SK-N-SH (cell line): ENCODE measurements at regions not wholly inside any gene's neighbourhood (a gene's known extent, or its start where the extent isn't known, plus 50 kb on each side); places are given as distances from the start of the nearest gene placed in this dataset.

ENCODE experiments used
- CTCF ChIA-PET: fragments of 300-600, 350-600 bp; formaldehyde crosslinking; extraction: SDS; loops from one replicate; lab custom pipeline; 2021; lab: Yijun Ruan, JAX
- POLR2A ChIA-PET: fragments of 350-600 bp; sonication (Branson Sonifier 250); formaldehyde crosslinking; extraction: SDS; loops from one replicate; lab custom pipeline; 2020; ENCODE audit warnings: antibody characterized with exemption, inconsistent platforms; lab: Yijun Ruan, JAX
- DNase-seq: peaks from one replicate; pipeline ENCODE4 v3.0.0; 2012
- H2AFZ ChIP-seq: fragments of 200-600 bp; sonication (generic); 2 replicates; pipeline ENCODE4 v1.8.1; 2016; ENCODE audit warnings: antibody characterized with exemption, mild to moderate bottlenecking, low read depth
- H3F3A ChIP-seq: fragments of 200-600 bp; sonication (generic); replicated peaks from 2 replicates; pipeline ENCODE3; 2016; ENCODE audit warnings: antibody characterized with exemption, mild to moderate bottlenecking; ENCODE audit not compliant: insufficient read depth
- H3K27ac ChIP-seq, 2 experiments: fragments of 200-500 bp in 1 of 2; fragments of 200-600 bp in 1 of 2; sonication (Bioruptor generic) in 1 of 2; sonication (generic), shearing (Covaris generic) in 1 of 2; 2 replicates each; pipeline versions ENCODE4 v1.5.1 to v1.6.1; 2014 to 2016; ENCODE audit warnings: low read depth in 2 of 2, inconsistent platforms in 1 of 2, low read length in 1 of 2, mild to moderate bottlenecking in 1 of 2, mixed read lengths in 1 of 2
- H3K27me3 ChIP-seq: fragments of 200-600 bp; sonication (generic), shearing (Covaris generic); 2 replicates; pipeline ENCODE4 v1.6.1; 2016; ENCODE audit warnings: mixed run types; ENCODE audit not compliant: insufficient read depth
- H3K36me3 ChIP-seq, 2 experiments: fragments of 200-500 bp in 1 of 2; fragments of 200-600 bp in 1 of 2; sonication (Bioruptor generic) in 1 of 2; sonication (generic) in 1 of 2; replicated peaks in 1 of 2; 2 replicates each; pipeline versions ENCODE3 to v1.5.1; 2014 to 2016; ENCODE audit warnings: low read length in 1 of 2, mild to moderate bottlenecking in 1 of 2; ENCODE audit not compliant: insufficient read depth in 2 of 2, control insufficient read depth in 1 of 2
- H3K4me1 ChIP-seq, 2 experiments: fragments of 200-500 bp in 1 of 2; fragments of 200-600 bp in 1 of 2; sonication (Bioruptor generic) in 1 of 2; sonication (generic), shearing (Covaris generic) in 1 of 2; 2 replicates each; pipeline versions ENCODE4 v1.5.1 to v1.6.1; 2014 to 2016; ENCODE audit warnings: low read depth in 1 of 2, low read length in 1 of 2, mixed run types in 1 of 2; ENCODE audit not compliant: insufficient read depth in 2 of 2, control insufficient read depth in 1 of 2
- H3K4me2 ChIP-seq: fragments of 200-600 bp; sonication (generic), shearing (Covaris generic); 2 replicates; pipeline ENCODE4 v1.6.1; 2017; ENCODE audit warnings: mixed run types
- H3K4me3 ChIP-seq, 2 experiments: fragments of 200-500 bp in 1 of 2; fragments of 200-600 bp in 1 of 2; sonication (Bioruptor generic) in 1 of 2; sonication (generic), shearing (Covaris generic) in 1 of 2; 2 replicates each; pipeline versions ENCODE4 v1.5.1 to v1.8.1; 2014 to 2016; ENCODE audit warnings: low read depth in 2 of 2, inconsistent platforms in 1 of 2, low read length in 1 of 2, mild to moderate bottlenecking in 1 of 2, mixed read lengths in 1 of 2, moderate library complexity in 1 of 2
- H3K79me2 ChIP-seq: fragments of 200-600 bp; sonication (generic); 2 replicates; pipeline ENCODE4 v1.8.1; 2017; ENCODE audit warnings: mild to moderate bottlenecking; ENCODE audit not compliant: insufficient read depth
- H3K9ac ChIP-seq: fragments of 200-600 bp; sonication (generic); 2 replicates; pipeline ENCODE4 v1.6.1; 2017; ENCODE audit warnings: mixed run types
- H3K9me2 ChIP-seq: fragments of 200-600 bp; sonication (generic); 2 replicates; pipeline ENCODE4 v1.6.1; 2017; ENCODE audit warnings: mixed run types
- H3K9me3 ChIP-seq: fragments of 200-600 bp; sonication (generic); 2 replicates; pipeline ENCODE4 v1.6.1; 2017; ENCODE audit warnings: mixed run types, mild to moderate bottlenecking, moderate library complexity
- H4K20me1 ChIP-seq: fragments of 200-600 bp; sonication (generic); 2 replicates; pipeline ENCODE4 v1.6.1; 2017; ENCODE audit warnings: mild to moderate bottlenecking, mixed run types; ENCODE audit not compliant: insufficient read depth
- CHD2 ChIP-seq: fragments of 150-350 bp; IDR thresholded peaks from 2 replicates; pipeline ENCODE4 v1.6.1; 2018; ENCODE audit warnings: low read length; ENCODE audit not compliant: partially characterized antibody
- ELF1 ChIP-seq: IDR thresholded peaks from 2 replicates; pipeline ENCODE4 v1.4.0; 2012
- EP300 ChIP-seq, 2 experiments: IDR thresholded peaks; 2 replicates each; pipeline versions ENCODE4 v1.4.0 to v1.6.1; 2012; ENCODE audit warnings: borderline replicate concordance in 1 of 2, low read depth in 1 of 2, low read length in 1 of 2
- FOSL2 ChIP-seq: IDR thresholded peaks from 2 replicates; pipeline ENCODE4 v1.4.0; 2012; ENCODE audit warnings: low read depth, mild to moderate bottlenecking, moderate library complexity, borderline replicate concordance
- FOXM1 ChIP-seq: IDR thresholded peaks from 2 replicates; pipeline ENCODE4 v1.4.0; 2012; ENCODE audit warnings: low read depth, mild to moderate bottlenecking
- GATA2 ChIP-seq: sonication (generic); formaldehyde crosslinking; IDR thresholded peaks from 2 replicates; pipeline ENCODE4 v1.5.0; 2020; ENCODE audit warnings: mild to moderate bottlenecking, missing genetic modification reagents
- JUND ChIP-seq: IDR thresholded peaks from 2 replicates; pipeline ENCODE4 v1.4.0; 2012
- MEF2A ChIP-seq: IDR thresholded peaks from 2 replicates; pipeline ENCODE4 v1.4.0; 2012; ENCODE audit warnings: low read depth, borderline replicate concordance
- MXI1 ChIP-seq: IDR thresholded peaks from 2 replicates; pipeline ENCODE4 v1.6.1; 2012; ENCODE audit warnings: mild to moderate bottlenecking, low read depth, low read length, improper control_type of control experiment
- POLR2AphosphoS5 ChIP-seq: IDR thresholded peaks from 2 replicates; pipeline ENCODE4 v1.6.1; 2012; ENCODE audit warnings: low read depth, low read length
- RAD21 ChIP-seq: IDR thresholded peaks from 2 replicates; pipeline ENCODE4 v1.6.1; 2012; ENCODE audit warnings: mild to moderate bottlenecking, low read length
- RCOR1 ChIP-seq: fragments of 150-350 bp; IDR thresholded peaks from 2 replicates; pipeline ENCODE4 v1.6.1; 2017; ENCODE audit warnings: antibody characterized with exemption, low read length
- RFX5 ChIP-seq: IDR thresholded peaks from 2 replicates; pipeline ENCODE4 v1.6.1; 2012; ENCODE audit warnings: mild to moderate bottlenecking, improper control_type of control experiment, low read length
- RXRA ChIP-seq: IDR thresholded peaks from 2 replicates; pipeline ENCODE4 v1.4.0; 2012; ENCODE audit warnings: low read depth, mild to moderate bottlenecking, borderline replicate concordance
- TAF1 ChIP-seq: IDR thresholded peaks from 2 replicates; pipeline ENCODE4 v1.6.1; 2012; ENCODE audit warnings: low read depth, mild to moderate bottlenecking, low read length, moderate library complexity, borderline replicate concordance
- TEAD4 ChIP-seq: IDR thresholded peaks from 2 replicates; pipeline ENCODE4 v1.4.0; 2012; ENCODE audit warnings: mild to moderate bottlenecking, borderline replicate concordance; ENCODE audit not compliant: insufficient read depth
- USF1 ChIP-seq: IDR thresholded peaks from 2 replicates; pipeline ENCODE4 v1.4.0; 2012; ENCODE audit warnings: low read depth, borderline replicate concordance
- ZBTB33 ChIP-seq: IDR thresholded peaks from 2 replicates; pipeline ENCODE4 v1.4.0; 2012; ENCODE audit warnings: low read depth, borderline replicate concordance
- WGBS: methylation state at CpG from one replicate; pipeline ENCODE4 v1.1.6; 2017; ENCODE audit warnings: low lambda C conversion rate; 5-methylcytosine and 5-hydroxymethylcytosine counted together
- TF ChIP-seq, protein P1 (sequence below): fragments of 200-600 bp; sonication (generic); IDR thresholded peaks from 2 replicates; pipeline ENCODE4 v1.6.1; 2017; ENCODE audit warnings: antibody characterized with exemption, mild to moderate bottlenecking, moderate library complexity
- TF ChIP-seq, protein P2 (sequence below): IDR thresholded peaks from 2 replicates; pipeline ENCODE4 v1.6.1; 2012; ENCODE audit warnings: mild to moderate bottlenecking, low read depth, low read length, moderate library complexity
- TF ChIP-seq, protein P3 (sequence below): IDR thresholded peaks from 2 replicates; pipeline ENCODE4; 2012

DNA sequence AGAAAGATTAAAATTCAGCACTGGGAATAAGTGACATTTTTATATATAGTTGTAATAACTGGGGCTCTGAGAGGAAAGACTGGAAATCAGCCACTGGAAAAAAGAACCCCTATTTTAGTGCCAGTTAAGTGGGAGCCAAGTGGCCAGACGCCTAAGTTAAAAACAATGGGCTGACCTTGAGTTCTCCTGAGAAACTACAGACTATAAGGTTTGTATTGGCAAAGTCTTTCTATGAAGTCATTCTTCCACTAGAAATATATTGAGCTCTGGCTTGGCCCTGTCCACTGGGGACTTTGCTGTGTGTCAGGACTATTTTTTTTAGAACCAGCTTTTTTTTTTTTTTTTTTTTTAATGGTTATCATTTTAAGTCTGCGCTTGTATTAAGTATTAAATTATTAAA lies 210.6 kb upstream of the FZD8 start:
- WGBS: 87% methylated on average over 2 of the region's 2 CpGs
- Histone ChIP-seq H3K79me2 (no peaks in the 10 kb centered on the region), H3K27me3 (no peaks in the 10 kb centered on the region), H4K20me1 (no peaks in the 10 kb centered on the region), H2AFZ (no peak overlapping the region), H3K9me2 (no peaks in the 10 kb centered on the region), H3K4me1 (no peaks in the 10 kb centered on the region; a peak in 2 of 4 replicates), H3K9ac (no peak overlapping the region), H3K9me3 (no peaks in the 10 kb centered on the region), H3F3A (no peaks in the 10 kb centered on the region), H3K27ac (no peak overlapping the region), H3K36me3 (no peaks in the 10 kb centered on the region), H3K4me2 (no peak overlapping the region), H3K4me3 (no peak overlapping the region)
- DNase-seq: no peak
- no peak for TF ChIP-seq ELF1
- no peak for TF ChIP-seq FOSL2
- TF ChIP-seq MEF2A: no peak
- POLR2A ChIA-PET: no interaction called here
- CTCF ChIA-PET: no interaction called here

- POLR2A ChIA-PET: no interaction called here
- Histone ChIP-seq H3K27ac (no peak overlapping the region), H3K27me3 (no peaks in the 10 kb centered on the region), H3K36me3 (no peaks in the 10 kb centered on the region), H2AFZ (no peak overlapping the region), H4K20me1 (no peaks in the 10 kb centered on the region), H3K79me2 (no peaks in the 10 kb centered on the region), H3K9me2 (no peaks in the 10 kb centered on the region), H3K9me3 (no peaks in the 10 kb centered on the region), H3K4me3 (no peak overlapping the region), H3K4me1 (no peaks in the 10 kb centered on the region), H3F3A (no peaks in the 10 kb centered on the region), H3K4me2 (no peak overlapping the region), H3K9ac (no peak overlapping the region)
- WGBS: 44% methylated on average over 5 of the region's 5 CpGs
- no peak for TF ChIP-seq TEAD4
- no peak for TF ChIP-seq EP300 (IDR thresholded peaks at IDR 0.05; ENCODE audit: borderline replicate concordance in 1 of 2, low read depth in 1 of 2, low read length in 1 of 2)
- TF ChIP-seq ZBTB33: no peak
- no peak for TF ChIP-seq RFX5
- TF ChIP-seq, protein P1, sequence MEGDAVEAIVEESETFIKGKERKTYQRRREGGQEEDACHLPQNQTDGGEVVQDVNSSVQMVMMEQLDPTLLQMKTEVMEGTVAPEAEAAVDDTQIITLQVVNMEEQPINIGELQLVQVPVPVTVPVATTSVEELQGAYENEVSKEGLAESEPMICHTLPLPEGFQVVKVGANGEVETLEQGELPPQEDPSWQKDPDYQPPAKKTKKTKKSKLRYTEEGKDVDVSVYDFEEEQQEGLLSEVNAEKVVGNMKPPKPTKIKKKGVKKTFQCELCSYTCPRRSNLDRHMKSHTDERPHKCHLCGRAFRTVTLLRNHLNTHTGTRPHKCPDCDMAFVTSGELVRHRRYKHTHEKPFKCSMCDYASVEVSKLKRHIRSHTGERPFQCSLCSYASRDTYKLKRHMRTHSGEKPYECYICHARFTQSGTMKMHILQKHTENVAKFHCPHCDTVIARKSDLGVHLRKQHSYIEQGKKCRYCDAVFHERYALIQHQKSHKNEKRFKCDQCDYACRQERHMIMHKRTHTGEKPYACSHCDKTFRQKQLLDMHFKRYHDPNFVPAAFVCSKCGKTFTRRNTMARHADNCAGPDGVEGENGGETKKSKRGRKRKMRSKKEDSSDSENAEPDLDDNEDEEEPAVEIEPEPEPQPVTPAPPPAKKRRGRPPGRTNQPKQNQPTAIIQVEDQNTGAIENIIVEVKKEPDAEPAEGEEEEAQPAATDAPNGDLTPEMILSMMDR: no peak
- no peak for TF ChIP-seq RCOR1
- no peak for TF ChIP-seq MXI1
- TF ChIP-seq JUND: no peak
- TF ChIP-seq TAF1: no peak
- TF ChIP-seq GATA2 (CRISPR knock-in tag): no peak
- TF ChIP-seq CHD2: no peak
- no peak for TF ChIP-seq RAD21
- no peak for TF ChIP-seq FOXM1
- no peak for TF ChIP-seq POLR2AphosphoS5
- TF ChIP-seq, protein P2, sequence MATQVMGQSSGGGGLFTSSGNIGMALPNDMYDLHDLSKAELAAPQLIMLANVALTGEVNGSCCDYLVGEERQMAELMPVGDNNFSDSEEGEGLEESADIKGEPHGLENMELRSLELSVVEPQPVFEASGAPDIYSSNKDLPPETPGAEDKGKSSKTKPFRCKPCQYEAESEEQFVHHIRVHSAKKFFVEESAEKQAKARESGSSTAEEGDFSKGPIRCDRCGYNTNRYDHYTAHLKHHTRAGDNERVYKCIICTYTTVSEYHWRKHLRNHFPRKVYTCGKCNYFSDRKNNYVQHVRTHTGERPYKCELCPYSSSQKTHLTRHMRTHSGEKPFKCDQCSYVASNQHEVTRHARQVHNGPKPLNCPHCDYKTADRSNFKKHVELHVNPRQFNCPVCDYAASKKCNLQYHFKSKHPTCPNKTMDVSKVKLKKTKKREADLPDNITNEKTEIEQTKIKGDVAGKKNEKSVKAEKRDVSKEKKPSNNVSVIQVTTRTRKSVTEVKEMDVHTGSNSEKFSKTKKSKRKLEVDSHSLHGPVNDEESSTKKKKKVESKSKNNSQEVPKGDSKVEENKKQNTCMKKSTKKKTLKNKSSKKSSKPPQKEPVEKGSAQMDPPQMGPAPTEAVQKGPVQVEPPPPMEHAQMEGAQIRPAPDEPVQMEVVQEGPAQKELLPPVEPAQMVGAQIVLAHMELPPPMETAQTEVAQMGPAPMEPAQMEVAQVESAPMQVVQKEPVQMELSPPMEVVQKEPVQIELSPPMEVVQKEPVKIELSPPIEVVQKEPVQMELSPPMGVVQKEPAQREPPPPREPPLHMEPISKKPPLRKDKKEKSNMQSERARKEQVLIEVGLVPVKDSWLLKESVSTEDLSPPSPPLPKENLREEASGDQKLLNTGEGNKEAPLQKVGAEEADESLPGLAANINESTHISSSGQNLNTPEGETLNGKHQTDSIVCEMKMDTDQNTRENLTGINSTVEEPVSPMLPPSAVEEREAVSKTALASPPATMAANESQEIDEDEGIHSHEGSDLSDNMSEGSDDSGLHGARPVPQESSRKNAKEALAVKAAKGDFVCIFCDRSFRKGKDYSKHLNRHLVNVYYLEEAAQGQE: no peak
- no peak for TF ChIP-seq USF1
- TF ChIP-seq RXRA: no peak
- TF ChIP-seq, protein P3, sequence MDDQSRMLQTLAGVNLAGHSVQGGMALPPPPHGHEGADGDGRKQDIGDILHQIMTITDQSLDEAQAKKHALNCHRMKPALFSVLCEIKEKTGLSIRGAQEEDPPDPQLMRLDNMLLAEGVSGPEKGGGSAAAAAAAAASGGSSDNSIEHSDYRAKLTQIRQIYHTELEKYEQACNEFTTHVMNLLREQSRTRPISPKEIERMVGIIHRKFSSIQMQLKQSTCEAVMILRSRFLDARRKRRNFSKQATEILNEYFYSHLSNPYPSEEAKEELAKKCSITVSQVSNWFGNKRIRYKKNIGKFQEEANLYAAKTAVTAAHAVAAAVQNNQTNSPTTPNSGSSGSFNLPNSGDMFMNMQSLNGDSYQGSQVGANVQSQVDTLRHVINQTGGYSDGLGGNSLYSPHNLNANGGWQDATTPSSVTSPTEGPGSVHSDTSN: no peak
- CTCF ChIA-PET: no interaction called here
- DNase-seq: no peak
Measured at GRCh38 chr10:35848412-35848811, 206.3 kb upstream of the FZD8 start.
